ENCODE measurements at regions not wholly inside any gene's neighbourhood (a gene's known extent, or its start where the extent isn't known, plus 50 kb on each side); places are given as distances from the start of the nearest gene placed in this dataset.
A peak's percentile ranks its signal among the peaks of the same experiment; 100 is the strongest.

DNA sequence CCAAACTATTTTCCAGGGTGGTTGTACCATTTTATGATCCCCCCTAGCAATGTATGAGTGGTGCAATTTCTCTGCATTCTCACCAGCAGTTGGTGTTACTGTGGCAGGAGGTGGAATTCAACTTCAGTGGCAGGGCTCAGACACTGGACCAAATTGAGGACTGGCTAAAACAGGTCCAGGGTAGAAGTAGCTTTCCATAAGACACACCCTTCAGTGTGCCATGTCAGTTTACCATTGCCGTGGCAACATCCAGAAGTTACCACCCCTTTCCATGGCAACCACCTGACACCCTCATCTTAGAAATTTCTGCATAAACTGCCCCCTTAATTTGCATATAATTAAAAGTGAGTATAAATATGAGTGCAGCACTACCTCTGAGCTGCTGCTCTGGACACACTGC is 180.7 kb upstream of the GGTLC1 start:
- no peak for DNase-seq (ENCODE audit: low read depth)

DNA sequence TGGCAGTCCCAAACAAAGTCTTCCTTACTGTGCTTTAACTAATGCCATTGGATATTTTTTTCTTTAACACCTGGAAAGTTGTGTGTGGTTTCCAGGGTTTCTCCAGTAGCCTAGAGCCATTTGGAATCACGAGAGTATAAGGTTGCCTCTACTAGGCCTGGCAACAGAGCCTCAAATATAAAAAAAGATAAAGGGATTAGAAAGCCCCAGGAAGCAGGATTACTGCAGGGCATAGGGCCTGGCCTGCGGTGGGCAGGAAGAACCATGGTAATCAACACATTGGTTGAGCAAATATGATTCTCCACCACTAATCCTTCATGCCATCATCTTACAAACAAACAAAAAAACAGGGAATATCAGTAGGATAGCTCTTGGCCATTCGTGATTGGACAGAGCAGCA is 177.8 kb upstream of the GGTLC1 start:
- DNase-seq (ENCODE audit: low read depth): no peak

DNA sequence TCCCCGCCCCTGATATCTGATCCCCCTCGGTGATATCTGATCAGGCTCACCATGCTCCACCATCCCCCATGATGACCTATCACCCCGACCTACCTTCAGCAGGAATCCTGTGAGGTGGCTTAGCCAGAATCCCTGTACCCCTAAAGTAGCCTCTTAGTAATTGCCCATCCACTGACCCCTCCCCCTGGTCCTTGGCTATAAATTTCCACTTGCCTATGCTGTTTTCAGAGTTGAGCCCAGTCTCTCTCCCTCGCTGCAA is 177.5 kb upstream of the GGTLC1 start:
- DNase-seq (ENCODE audit: low read depth): no peak

GRCh38 chr20:24165301-24166122 is 176.9 kb upstream of the GGTLC1 start:
- DNase-seq (ENCODE audit: low read depth): no peak

- no peak for DNase-seq (ENCODE audit: low read depth)
These were observed 175.8 kb upstream of the GGTLC1 start for GRCh38 chr20:24164360-24164759.

GRCh38 chr20:24163506-24163905 is 174.9 kb upstream of the GGTLC1 start:
- DNase-seq (ENCODE audit: low read depth): no peak

- DNase-seq (ENCODE audit: low read depth): peak; percentile 28
These were observed 172.1 kb upstream of the GGTLC1 start for GRCh38 chr20:24160563-24161281.

DNA sequence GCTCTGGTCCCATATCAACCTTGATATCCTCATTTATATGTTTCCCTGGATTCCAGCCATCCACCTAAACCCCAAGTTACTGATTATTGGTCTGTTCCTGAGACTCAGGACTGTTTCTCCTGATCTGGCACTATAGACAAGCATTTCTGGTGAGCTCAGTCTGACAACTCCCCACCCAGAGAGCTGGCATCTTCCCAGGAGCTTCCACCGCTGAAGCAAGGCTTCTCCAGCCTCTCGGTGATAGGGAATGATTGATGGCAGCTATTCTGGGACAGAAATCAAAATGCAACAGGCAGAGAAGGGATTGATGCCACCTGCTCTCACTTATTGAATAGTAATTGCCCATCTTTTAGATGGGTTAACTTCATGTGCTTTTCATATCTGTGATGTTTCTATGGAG is 169.7 kb upstream of the GGTLC1 start:
- DNase-seq (ENCODE audit: low read depth): no peak

DNA sequence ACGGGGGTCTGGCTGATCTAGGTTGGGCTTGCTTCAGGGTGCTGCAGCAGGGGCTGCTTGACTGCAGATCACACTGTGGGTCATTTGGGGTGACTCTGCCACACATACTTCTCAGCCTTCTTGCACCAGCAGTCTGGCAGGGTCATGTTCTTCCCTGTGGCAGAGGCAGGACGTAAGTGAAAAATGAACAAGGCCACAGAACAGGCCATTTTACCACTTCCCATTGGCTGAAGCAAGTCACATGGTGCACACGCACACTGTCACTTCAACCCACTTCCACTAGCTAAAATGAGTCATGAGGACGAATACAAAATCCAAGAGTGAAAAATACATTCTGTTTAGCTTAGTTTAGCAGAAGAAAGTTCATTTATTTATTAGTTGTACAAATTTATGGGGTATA is 168.6 kb upstream of the GGTLC1 start:
- DNase-seq (ENCODE audit: low read depth): no peak

GRCh38 chr20:24153101-24154040 is 164.8 kb upstream of the GGTLC1 start:
- no peak for DNase-seq (ENCODE audit: low read depth)

DNA sequence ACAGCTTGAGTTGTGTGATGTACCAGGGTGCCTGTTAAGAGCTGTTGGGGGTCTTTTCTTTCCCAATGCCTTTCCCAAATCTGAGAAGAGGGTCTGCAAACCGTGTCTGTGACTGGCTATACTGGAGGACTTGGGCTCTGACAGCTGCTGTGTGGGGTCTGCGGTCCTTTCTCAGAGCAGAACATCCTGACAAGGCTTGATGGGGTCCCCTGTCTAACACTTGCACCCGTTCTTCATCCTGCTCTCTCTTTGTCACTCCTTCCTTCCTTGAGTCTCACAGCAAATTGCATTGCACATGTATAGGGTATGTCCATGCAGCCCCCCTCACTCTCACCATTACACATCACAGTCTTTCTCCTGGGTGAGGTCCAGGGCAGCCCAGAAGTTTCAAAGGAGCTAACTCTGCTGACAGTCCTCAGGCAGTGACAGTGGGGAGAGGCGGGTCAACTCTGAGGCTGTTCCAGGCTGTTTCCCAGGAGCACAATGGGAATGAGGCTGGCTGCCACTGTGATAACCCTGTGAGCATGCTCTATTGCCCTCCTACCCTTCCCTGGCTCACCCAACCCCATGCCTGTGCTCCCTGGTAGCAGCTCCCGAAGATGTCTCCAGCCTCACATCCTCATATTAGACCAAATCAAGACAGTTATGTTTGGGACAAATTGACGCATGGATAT is 163.2 kb upstream of the GGTLC1 start:
- no peak for DNase-seq (ENCODE audit: low read depth)

DNA sequence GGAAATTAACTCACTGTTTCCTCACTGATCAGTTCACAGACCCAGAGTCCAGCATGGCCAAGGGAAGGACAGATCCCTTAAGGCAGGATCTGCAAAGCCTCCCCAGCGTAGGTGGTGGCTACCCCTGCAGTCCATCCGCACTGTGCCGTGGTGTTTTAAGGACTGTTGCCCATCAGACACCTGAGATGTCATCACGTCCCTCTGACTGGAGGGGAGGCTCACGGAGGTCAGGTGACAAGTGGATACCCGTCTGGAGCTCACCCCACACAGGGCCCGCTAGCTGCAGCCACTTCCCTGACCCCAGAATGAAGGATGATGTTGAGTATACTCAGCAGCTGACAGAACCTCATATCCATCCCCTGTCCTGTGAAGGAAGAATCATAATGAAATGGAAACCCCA is 161.8 kb upstream of the GGTLC1 start:
- no peak for DNase-seq (ENCODE audit: low read depth)

GRCh38 chr20:24149881-24150307 is 161.3 kb upstream of the GGTLC1 start:
- DNase-seq (ENCODE audit: low read depth): no peak

GRCh38 chr20:24149175-24149574 is 160.6 kb upstream of the GGTLC1 start:
- no peak for DNase-seq (ENCODE audit: low read depth)

- no peak for DNase-seq (ENCODE audit: low read depth)
These were observed 159.8 kb upstream of the GGTLC1 start for GRCh38 chr20:24148372-24148771.

DNA sequence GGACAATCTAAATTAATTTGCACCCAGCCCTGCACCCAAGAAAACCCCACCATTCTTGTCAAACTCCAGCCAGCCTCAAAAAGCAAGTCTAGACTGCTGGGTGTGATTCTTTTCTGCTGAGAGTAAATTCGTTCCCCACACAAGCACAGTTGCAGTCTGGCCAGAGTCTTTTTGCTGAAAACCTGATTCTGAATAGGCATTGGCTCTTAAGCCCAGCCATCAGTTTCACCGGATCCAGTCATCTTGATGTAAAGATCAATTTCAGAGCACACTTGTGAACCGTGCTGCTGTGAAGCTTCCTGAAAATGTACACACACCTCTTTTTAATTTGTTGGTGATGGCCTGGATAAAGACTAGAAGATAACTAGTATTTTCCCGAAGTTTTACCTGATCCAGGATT is 159.4 kb upstream of the GGTLC1 start:
- no peak for DNase-seq (ENCODE audit: low read depth)

DNA sequence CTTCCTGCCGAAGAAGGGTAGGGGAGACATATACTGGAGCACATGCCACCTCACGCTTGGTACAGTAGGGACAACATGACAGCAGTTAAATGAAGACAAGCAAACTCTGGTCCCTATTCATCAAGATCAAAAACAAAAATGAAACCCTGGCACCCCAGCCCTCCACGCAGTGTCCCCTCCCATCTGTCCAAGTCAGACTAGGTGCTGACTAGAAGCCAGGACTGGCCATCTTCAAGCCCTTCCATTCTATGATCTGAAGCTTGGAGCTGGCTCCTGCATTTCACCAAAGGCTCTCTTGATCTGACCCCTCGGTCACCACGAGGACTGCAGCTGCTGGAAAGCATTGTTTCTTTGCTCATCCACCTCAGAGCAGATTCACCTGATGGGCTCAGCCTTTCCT is 158.9 kb upstream of the GGTLC1 start:
- no peak for DNase-seq (ENCODE audit: low read depth)

DNA sequence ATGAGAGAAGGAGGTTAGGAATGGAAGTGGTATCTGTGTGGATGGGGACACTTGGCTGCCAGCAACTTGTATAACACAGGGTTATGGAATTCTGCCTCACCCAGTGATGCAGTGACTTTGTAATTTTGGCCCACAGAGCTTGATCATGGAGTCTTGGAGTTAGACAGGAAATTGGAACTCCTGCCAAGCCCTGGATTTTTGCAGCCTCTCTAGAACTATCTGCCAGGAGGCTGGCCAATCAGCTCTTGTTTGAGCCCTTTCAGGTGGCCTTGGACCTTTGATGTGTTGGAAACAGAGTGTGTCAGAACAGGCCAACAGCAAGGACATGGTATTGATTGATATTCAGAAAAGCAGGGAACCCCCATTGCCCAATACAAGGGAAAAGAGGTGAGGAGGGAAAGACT is 157.7 kb upstream of the GGTLC1 start:
- DNase-seq (ENCODE audit: low read depth): no peak

GRCh38 chr20:24144371-24144770 is 155.8 kb upstream of the GGTLC1 start:
- no peak for DNase-seq (ENCODE audit: low read depth)

- no peak for DNase-seq (ENCODE audit: low read depth)
These were observed 152.5 kb upstream of the GGTLC1 start for GRCh38 chr20:24141111-24141510.

- no peak for DNase-seq (ENCODE audit: low read depth)
These were observed 151.3 kb upstream of the GGTLC1 start for GRCh38 chr20:24139846-24140245.

- DNase-seq (ENCODE audit: low read depth): no peak
These were observed 150.4 kb upstream of the GGTLC1 start for GRCh38 chr20:24138951-24139350.
